C4-2B (cell line): ENCODE measurements at regions not wholly inside any gene's neighbourhood (a gene's known extent, or its start where the extent isn't known, plus 50 kb on each side); places are given as distances from the start of the nearest gene placed in this dataset.

Experiments used
- CTCF ChIP-seq: fragments of 450-650 bp; conservative IDR thresholded peaks from 2 replicates; pipeline ENCODE4 v1.5.1; 2017; ENCODE audit warnings: mild to moderate bottlenecking
- ZFX ChIP-seq: fragments of 450-650 bp; IDR thresholded peaks from 2 replicates; pipeline ENCODE4 v1.6.1; 2017

GRCh38 chr6:22208026-22208425 lies 88.8 kb downstream of the PRL start:
- TF ChIP-seq CTCF (no peak), ZFX (no peak)
